GM06990 (cell line): ENCODE measurements at regions not wholly inside any gene's neighbourhood (a gene's known extent, or its start where the extent isn't known, plus 50 kb on each side); places are given as distances from the start of the nearest gene placed in this dataset.

Experiments
- DNase-seq: peaks from one replicate; pipeline ENCODE4 v3.0.0-alpha.2; 2011; ENCODE audit not compliant: insufficient read length; ENCODE audit errors: extremely low read depth
- H3K27me3 ChIP-seq: replicated peaks from 2 replicates; pipeline ENCODE4 v1.6.0; 2011; ENCODE audit warnings: low read length; ENCODE audit not compliant: control insufficient read depth, insufficient read depth
- H3K36me3 ChIP-seq: 2 replicates; pipeline ENCODE4 v1.5.1; 2011; ENCODE audit warnings: low read length; ENCODE audit not compliant: control insufficient read depth, insufficient read depth
- H3K4me3 ChIP-seq: replicated peaks from 2 replicates; pipeline ENCODE4 v1.5.1; 2011; ENCODE audit warnings: low read depth, mild to moderate bottlenecking, control low read depth, low read length
- TF ChIP-seq, protein P1 (sequence below): IDR thresholded peaks from 2 replicates; pipeline ENCODE4 v1.5.1; 2011; ENCODE audit warnings: low read length, control low read depth, mild to moderate bottlenecking, inconsistent platforms; ENCODE audit not compliant: insufficient read depth, poor library complexity, severe bottlenecking

DNA sequence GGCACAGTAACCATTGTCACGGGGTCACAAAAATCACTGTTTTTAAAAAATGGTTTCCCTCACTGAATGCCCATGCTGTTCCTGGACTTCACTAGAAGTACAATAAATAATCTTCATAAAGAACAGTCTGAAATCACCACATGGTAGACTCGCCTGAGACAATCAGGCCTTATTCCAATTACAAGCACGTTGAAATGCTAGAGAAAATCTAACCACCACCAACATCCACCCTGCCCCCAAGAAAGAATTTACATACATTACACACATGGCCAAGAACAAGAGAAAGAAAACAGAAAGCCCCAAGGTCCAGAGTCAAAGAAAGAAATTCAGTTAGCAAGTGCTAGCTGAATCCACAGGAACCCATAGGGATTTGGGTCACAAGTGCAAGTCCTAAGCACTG is 107.0 kb upstream of the ERG start:
- TF ChIP-seq, protein P1, sequence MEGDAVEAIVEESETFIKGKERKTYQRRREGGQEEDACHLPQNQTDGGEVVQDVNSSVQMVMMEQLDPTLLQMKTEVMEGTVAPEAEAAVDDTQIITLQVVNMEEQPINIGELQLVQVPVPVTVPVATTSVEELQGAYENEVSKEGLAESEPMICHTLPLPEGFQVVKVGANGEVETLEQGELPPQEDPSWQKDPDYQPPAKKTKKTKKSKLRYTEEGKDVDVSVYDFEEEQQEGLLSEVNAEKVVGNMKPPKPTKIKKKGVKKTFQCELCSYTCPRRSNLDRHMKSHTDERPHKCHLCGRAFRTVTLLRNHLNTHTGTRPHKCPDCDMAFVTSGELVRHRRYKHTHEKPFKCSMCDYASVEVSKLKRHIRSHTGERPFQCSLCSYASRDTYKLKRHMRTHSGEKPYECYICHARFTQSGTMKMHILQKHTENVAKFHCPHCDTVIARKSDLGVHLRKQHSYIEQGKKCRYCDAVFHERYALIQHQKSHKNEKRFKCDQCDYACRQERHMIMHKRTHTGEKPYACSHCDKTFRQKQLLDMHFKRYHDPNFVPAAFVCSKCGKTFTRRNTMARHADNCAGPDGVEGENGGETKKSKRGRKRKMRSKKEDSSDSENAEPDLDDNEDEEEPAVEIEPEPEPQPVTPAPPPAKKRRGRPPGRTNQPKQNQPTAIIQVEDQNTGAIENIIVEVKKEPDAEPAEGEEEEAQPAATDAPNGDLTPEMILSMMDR: no peak
- no peaks in the 10 kb centered on the region for H3K36me3 ChIP-seq
- no peak overlapping the region for H3K4me3 ChIP-seq
- no peaks in the 10 kb centered on the region for H3K27me3 ChIP-seq
- DNase-seq: no peak

DNA sequence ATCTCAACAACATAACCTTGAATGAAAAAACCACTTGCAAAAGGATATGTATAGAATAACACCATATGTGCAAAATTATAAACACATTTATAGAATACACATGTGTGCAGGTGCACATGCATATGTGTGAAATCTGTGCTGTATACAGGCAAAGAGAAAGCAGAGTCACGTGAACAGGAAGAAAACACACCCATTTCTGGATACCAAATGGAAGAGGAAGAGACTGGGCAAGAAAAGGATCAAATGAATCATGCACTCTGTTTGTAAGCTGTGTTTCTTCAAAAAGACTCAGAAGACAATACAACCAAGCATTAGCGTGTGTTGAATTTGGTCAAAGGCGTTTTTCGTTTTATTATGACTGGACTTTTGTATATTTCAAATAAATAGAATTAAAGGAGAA is 111.3 kb upstream of the ERG start:
- Histone ChIP-seq H3K4me3 (no peak overlapping the region), H3K27me3 (no peaks in the 10 kb centered on the region), H3K36me3 (no peaks in the 10 kb centered on the region)
- TF ChIP-seq, protein P1: no peak
- no peak for DNase-seq

DNA sequence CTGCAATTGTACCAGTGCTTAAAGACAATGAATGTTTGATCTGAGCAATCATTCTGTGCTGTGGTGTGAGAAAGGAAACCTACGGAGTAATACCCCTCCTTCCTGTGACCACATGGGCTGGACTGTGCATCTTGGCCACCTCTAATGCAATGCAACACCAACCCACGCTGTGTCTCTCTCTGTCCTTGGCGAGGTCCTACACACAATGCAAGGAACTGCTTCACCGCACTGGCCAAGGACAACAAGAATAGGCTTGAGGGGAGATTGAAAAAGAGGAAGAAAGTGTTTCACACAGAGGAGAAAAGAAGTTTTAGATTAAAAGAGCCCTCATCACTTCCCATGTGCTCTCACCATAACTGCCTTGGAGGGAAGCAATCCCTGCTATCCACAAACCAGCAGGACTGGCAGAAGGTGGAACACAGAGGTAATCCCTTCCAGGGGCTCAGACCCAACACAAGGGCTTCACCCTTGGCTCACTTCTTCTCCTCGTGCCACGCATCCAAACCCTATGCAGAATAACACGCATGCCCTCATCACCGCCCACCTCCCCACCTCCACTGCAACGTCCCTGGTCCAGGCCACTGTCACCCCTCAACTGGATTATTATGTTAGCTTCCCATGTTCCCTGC is 112.5 kb upstream of the ERG start:
- TF ChIP-seq, protein P1: no peak
- Histone ChIP-seq H3K27me3 (no peaks in the 10 kb centered on the region), H3K36me3 (no peaks in the 10 kb centered on the region), H3K4me3 (no peak overlapping the region)
- DNase-seq: no peak

DNA sequence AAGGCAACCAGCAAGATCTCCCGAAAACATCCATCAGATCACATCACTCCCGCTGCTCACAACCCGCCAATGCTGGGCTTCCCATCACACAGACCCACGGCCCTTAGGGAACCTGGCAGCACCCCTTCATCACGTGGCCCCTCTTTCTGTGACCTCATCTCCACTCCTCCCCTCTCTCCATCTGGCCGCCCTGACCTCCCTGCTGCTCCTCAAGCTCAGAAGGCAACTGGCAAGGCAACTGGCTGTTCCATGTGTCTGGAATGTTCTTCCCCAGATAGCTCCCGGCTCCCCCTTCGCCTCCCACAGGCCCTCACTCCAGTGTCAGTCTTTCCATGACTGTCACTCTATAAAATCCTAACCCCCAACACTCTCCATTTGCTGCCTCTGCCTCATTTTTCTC is 113.0 kb upstream of the ERG start:
- no peaks in the 10 kb centered on the region for H3K27me3 ChIP-seq
- DNase-seq: no peak
- no peaks in the 10 kb centered on the region for H3K36me3 ChIP-seq
- TF ChIP-seq, protein P1: no peak
- H3K4me3 ChIP-seq: no peak overlapping the region

DNA sequence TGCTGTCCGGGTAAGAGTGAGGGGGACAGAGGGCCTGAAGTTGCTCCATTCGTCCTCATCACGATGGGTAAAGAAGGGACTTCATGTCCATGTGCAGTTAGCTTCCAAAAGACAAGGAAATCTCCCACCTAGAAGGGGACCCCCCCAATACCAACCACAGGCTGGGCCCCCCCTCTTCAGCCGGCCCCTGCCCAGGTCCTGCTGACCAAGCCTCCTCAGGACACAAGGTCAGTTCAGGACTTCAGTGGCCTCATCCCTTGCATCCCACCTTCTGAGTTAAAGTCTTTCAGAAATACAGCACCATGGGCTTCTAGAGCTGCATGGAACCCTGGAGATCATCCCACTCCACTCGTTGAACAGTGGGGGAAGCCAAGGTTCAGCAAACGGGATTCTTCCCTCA is 115.4 kb upstream of the ERG start:
- H3K27me3 ChIP-seq: no peaks in the 10 kb centered on the region
- H3K36me3 ChIP-seq: no peaks in the 10 kb centered on the region
- no peak overlapping the region for H3K4me3 ChIP-seq
- TF ChIP-seq, protein P1: no peak
- no peak for DNase-seq

DNA sequence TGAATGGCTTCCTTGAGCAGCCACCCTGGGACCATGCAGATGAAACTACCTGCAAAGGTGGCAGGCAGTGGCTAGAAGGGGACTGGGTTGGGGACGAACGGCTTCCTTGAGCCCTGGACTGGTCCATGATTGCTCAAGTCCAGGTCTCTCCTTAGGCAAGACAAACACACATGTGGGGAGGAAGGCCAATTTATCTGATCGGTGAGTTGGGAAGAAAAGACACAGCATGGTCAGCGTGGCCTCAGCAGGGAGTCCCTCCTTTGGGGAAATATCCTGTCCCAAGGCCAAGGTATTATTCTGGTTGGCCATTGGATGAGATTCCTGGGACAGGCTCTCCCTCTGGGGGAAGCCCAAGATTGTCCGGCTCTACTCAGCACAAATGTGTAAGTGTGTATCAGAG is 116.3 kb upstream of the ERG start:
- DNase-seq: no peak
- no peak overlapping the region for H3K4me3 ChIP-seq
- TF ChIP-seq, protein P1: no peak
- no peaks in the 10 kb centered on the region for H3K27me3 ChIP-seq
- H3K36me3 ChIP-seq: no peaks in the 10 kb centered on the region
